Endothelial cell (in vitro differentiated cells): ENCODE measurements at regions not wholly inside any gene's neighbourhood (a gene's known extent, or its start where the extent isn't known, plus 50 kb on each side); places are given as distances from the start of the nearest gene placed in this dataset.

Source experiments
- DNase-seq: peaks from one replicate; pipeline ENCODE4 v3.0.0; 2021; ENCODE audit warnings: low spot score
- H3K27ac Mint-ChIP-seq: one replicate; pipeline ENCODE4 v1.8.0; 2021; ENCODE audit warnings: mixed read lengths, inconsistent platforms; ENCODE audit not compliant: unreplicated experiment
- H3K27me3 Mint-ChIP-seq: one replicate; pipeline ENCODE4 v1.8.0; 2021; ENCODE audit warnings: mild to moderate bottlenecking, moderate library complexity, mixed read lengths, inconsistent platforms; ENCODE audit not compliant: unreplicated experiment
- H3K36me3 Mint-ChIP-seq: one replicate; pipeline ENCODE4 v1.8.0; 2021; ENCODE audit warnings: mild to moderate bottlenecking, low read depth, mixed read lengths, inconsistent platforms; ENCODE audit not compliant: unreplicated experiment
- H3K4me1 Mint-ChIP-seq: one replicate; pipeline ENCODE4 v1.8.0; 2021; ENCODE audit warnings: mild to moderate bottlenecking, mixed read lengths, inconsistent platforms; ENCODE audit not compliant: unreplicated experiment
- H3K4me3 Mint-ChIP-seq: one replicate; pipeline ENCODE4 v1.8.0; 2021; ENCODE audit warnings: mild to moderate bottlenecking, mixed read lengths, inconsistent platforms; ENCODE audit not compliant: unreplicated experiment
- H3K9me3 Mint-ChIP-seq: one replicate; pipeline ENCODE4 v1.8.0; 2021; ENCODE audit warnings: mixed read lengths, inconsistent platforms; ENCODE audit not compliant: unreplicated experiment
- TF ChIP-seq, protein P1 (sequence below): fragments of 200-600 bp; sonication (generic); IDR thresholded peaks from one replicate; pipeline ENCODE4 v1.5.0; 2021; ENCODE audit warnings: antibody characterized with exemption; ENCODE audit not compliant: unreplicated experiment

DNA sequence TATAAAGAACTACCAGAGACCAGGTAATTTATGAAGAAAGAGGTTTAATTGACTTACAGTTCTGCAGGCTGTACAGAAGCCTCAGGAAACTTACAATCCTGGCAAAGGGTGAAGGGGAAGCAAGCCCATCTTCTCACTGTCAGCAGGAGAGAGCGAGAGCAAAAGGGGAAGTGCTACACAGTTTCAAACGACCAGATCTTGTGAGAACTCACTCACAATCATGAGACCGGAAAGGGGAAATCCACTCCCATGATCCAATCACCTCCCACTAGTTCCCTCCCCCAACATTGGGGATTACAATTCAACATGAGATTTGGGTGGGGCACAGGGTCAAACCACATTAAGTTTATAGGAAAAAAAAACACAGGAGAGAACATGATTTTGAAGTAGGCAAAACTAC, 222.1 kb upstream of the SHH start:
- Mint-ChIP-seq H3K27ac (no peak overlapping the region), H3K27me3 (peaks cover 2% of the 10 kb centered on the region), H3K36me3 (peaks cover 4% of the 10 kb centered on the region), H3K4me3 (no peak overlapping the region), H3K4me1 (peaks cover 5% of the 10 kb centered on the region), H3K9me3 (no peaks in the 10 kb centered on the region)
- no peak for DNase-seq
- TF ChIP-seq, protein P1, sequence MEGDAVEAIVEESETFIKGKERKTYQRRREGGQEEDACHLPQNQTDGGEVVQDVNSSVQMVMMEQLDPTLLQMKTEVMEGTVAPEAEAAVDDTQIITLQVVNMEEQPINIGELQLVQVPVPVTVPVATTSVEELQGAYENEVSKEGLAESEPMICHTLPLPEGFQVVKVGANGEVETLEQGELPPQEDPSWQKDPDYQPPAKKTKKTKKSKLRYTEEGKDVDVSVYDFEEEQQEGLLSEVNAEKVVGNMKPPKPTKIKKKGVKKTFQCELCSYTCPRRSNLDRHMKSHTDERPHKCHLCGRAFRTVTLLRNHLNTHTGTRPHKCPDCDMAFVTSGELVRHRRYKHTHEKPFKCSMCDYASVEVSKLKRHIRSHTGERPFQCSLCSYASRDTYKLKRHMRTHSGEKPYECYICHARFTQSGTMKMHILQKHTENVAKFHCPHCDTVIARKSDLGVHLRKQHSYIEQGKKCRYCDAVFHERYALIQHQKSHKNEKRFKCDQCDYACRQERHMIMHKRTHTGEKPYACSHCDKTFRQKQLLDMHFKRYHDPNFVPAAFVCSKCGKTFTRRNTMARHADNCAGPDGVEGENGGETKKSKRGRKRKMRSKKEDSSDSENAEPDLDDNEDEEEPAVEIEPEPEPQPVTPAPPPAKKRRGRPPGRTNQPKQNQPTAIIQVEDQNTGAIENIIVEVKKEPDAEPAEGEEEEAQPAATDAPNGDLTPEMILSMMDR: no peak

DNA sequence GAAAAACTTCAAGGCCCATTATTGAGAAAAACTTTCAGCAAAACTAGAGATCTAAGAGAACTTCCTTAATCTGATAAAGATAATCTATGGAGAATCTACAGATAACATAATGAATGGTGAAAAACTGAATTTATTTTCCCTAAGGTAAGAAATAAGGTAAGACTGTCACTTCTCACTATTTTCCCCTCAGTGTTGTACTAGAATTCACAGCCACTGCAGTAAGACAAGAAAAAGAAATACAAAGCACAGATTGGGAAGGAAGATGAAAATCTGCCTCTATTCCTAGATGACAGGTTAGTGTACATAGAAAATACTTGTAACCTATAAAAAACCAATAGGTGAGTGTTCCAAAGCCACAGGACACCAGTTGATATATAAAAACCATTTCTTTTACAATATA, 220.7 kb upstream of the SHH start:
- Mint-ChIP-seq H3K36me3 (peaks cover 4% of the 10 kb centered on the region), H3K27ac (no peak overlapping the region), H3K9me3 (no peaks in the 10 kb centered on the region), H3K4me1 (peaks cover 5% of the 10 kb centered on the region), H3K27me3 (peaks cover 2% of the 10 kb centered on the region), H3K4me3 (no peak overlapping the region)
- DNase-seq: no peak
- TF ChIP-seq, protein P1: no peak

DNA sequence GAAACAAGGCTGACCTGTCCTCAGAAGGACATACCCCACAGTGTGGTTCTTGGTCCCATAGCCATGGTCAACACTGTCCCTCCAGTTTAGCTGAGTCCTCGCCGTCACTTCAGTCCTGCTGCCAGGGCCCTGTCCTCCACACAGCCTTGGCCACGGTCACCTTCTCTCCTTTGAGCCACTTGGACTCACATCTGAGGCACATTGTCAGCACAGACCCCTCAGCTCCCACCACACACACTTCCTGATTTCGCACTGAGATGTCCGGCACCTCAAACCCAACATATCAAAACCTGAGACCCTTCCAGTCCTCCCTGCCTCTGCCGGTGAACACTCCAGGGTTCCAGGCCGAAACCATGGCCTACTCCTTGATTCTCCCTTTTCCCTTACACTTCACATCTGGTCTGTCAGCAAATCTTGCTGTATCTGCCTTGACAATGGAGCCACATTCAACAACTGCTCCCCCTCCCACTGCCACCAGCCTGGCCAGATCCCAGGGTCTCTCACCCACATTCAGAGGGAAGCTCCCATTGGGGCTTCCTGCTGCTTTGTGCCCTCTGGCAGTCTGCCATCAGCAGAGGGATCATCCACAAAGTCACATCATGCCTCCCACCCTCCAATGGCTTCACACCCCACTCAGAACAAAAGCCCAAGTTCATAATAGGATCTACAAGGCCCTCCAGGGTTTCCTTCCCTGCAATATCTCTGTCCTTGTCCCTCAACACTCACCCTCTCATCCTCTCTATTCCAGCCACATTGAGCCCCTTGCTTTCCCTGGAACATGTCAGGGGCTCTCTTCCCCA, 219.6 kb upstream of the SHH start:
- no peak for DNase-seq
- Mint-ChIP-seq H3K27ac (no peak overlapping the region), H3K36me3 (peaks cover 4% of the 10 kb centered on the region), H3K4me1 (peaks cover 5% of the 10 kb centered on the region), H3K4me3 (no peak overlapping the region), H3K9me3 (no peaks in the 10 kb centered on the region), H3K27me3 (peaks cover 2% of the 10 kb centered on the region)
- TF ChIP-seq, protein P1: no peak

DNA sequence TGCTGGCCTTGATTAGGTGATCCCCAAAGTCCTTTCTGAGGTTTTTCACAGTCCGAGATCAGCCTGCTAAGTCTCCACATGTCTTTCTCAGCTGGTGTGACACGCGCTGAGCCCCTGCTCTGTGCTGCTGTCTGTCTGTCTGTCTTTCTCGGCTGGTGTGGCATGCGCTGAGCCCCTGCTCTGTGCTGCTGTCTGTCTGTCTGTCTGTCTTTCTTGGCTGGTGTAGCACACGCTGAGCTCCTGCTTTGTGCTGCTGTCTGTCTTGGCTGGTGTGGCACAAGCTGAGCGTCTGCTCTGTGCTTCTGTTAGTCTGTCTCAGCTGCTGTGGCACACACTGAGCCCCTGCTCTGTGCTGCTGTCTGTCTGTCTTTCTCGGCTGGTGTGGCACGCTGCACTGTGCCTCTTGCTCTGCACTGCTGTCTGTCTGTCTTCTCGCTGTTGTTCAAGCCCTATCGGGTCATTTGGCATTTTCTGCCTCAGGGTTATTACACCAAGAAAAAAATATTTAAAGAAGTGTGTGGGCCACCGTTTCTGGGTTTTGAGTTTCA, 217.3 kb upstream of the SHH start:
- Mint-ChIP-seq H3K27me3 (no peaks in the 10 kb centered on the region), H3K36me3 (peaks cover 4% of the 10 kb centered on the region), H3K4me3 (no peak overlapping the region), H3K4me1 (peaks cover 5% of the 10 kb centered on the region), H3K27ac (no peak overlapping the region), H3K9me3 (no peaks in the 10 kb centered on the region)
- DNase-seq: no peak
- TF ChIP-seq, protein P1: no peak

DNA sequence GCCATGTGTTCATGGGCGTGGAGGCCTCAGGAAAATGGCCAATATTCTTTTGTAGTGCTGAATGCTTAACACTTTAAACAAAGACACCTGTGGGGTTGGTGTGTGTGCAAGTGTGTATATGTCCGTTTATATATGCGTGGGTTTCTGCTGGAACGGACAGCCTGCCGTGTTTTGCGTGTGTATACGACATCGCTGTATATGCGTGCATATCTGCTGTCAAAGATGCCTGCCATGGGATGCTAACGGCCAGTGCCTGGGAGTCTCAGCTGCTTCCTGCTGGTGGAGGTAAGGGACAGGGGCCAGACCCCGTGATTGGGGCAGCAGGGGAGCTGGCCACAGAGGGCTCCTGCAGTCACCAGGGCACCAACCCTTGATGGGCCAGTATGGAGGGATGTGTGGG, 216.3 kb upstream of the SHH start:
- Mint-ChIP-seq H3K27me3 (no peaks in the 10 kb centered on the region), H3K36me3 (peaks cover 4% of the 10 kb centered on the region), H3K4me3 (no peak overlapping the region), H3K9me3 (no peaks in the 10 kb centered on the region), H3K27ac (no peak overlapping the region), H3K4me1 (peaks cover 5% of the 10 kb centered on the region)
- TF ChIP-seq, protein P1: no peak
- DNase-seq: no peak
